K562 (cell line): ENCODE measurements at regions not wholly inside any gene's neighbourhood (a gene's known extent, or its start where the extent isn't known, plus 50 kb on each side); places are given as distances from the start of the nearest gene placed in this dataset.

Experiments used
- ATAC-seq: fragments of 200-7000 bp; cut with Tn5 transposase; 3 replicates; pipeline ENCODE4 v1.9.1; 2020; ENCODE audit warnings: moderate library complexity
- BruUV-seq: library from RNA; stranded (reverse); fragments of 400-500 nt; replicated peaks from 2 replicates; lab custom pipeline; 2021; lab: Mats Ljungman, UMichigan
- CTCF ChIA-PET: fragments of 300-600 bp; formaldehyde crosslinking; extraction: SDS; loops from one replicate; lab custom pipeline; 2021; ENCODE audit warnings: low intra/inter-chr PET ratio; lab: Yijun Ruan, JAX
- POLR2A ChIA-PET: fragments of 300-600, 350-650 bp; sonication (Branson Sonifier 250); formaldehyde crosslinking; extraction: SDS; loops from one replicate; lab custom pipeline; 2021; ENCODE audit warnings: antibody characterized with exemption, inconsistent platforms; lab: Yijun Ruan, JAX
- DNase-seq, 4 experiments: peaks; one replicate each; pipeline versions ENCODE4 v3.0.0 to v3.0.0-alpha.2; 2011 to 2018; ENCODE audit warnings: low spot score in 3 of 4, mixed read lengths in 3 of 4; ENCODE audit errors: extremely low read depth in 1 of 4
- FAIRE-seq: peaks from 2 replicates; lab custom pipeline; 2011; peaks lifted over from hg19 to GRCh38; lab: Jason Lieb, UNC
- H2AFZ ChIP-seq: 2 replicates; pipeline ENCODE4 v1.6.0; 2011; ENCODE audit warnings: low read depth, low read length, control low read depth, inconsistent platforms
- H3K27ac ChIP-seq: fragments of 200-600 bp; 3 replicates; pipeline ENCODE4 v1.8.0; 2011; ENCODE audit warnings: low read depth, mild to moderate bottlenecking, control low read depth, inconsistent platforms, low read length, moderate library complexity, mixed read lengths; ENCODE audit errors: extremely low read depth
- H3K27me3 ChIP-seq, 2 experiments: fragments of 300-600 bp in 1 of 2; 2 replicates in 1 of 2; 3 replicates in 1 of 2; pipeline versions ENCODE4 v1.6.0 to v1.8.0; 2011; ENCODE audit warnings: inconsistent platforms in 2 of 2, low read length in 2 of 2, mild to moderate bottlenecking in 1 of 2, mixed read lengths in 1 of 2, moderate library complexity in 1 of 2; ENCODE audit not compliant: control insufficient read depth in 2 of 2, insufficient read depth in 2 of 2
- H3K36me3 ChIP-seq: fragments of 300-600 bp; 3 replicates; pipeline ENCODE4 v1.8.0; 2011; ENCODE audit warnings: mild to moderate bottlenecking, low read length, inconsistent platforms; ENCODE audit not compliant: control insufficient read depth, insufficient read depth
- H3K4me1 ChIP-seq, 2 experiments: fragments of 200-600 bp in 1 of 2; replicated peaks in 1 of 2; 2 replicates in 1 of 2; 3 replicates in 1 of 2; pipeline versions ENCODE4 v1.5.1 to v1.8.0; 2011; ENCODE audit warnings: inconsistent platforms in 2 of 2, low read length in 2 of 2, mild to moderate bottlenecking in 1 of 2, mixed read lengths in 1 of 2, moderate library complexity in 1 of 2; ENCODE audit not compliant: control insufficient read depth in 2 of 2, insufficient read depth in 2 of 2
- H3K4me2 ChIP-seq: 2 replicates; pipeline ENCODE4 v1.6.1; 2011; ENCODE audit warnings: low read length, control low read depth, inconsistent platforms, mixed read lengths; ENCODE audit not compliant: insufficient read depth
- H3K4me3 ChIP-seq: fragments of 200-600 bp; sonication (generic), shearing (Covaris generic); 2 replicates; pipeline ENCODE4 v1.5.1; 2016; ENCODE audit warnings: control low read depth, inconsistent platforms
- H3K79me2 ChIP-seq: fragments of 200-600 bp; 3 replicates; pipeline ENCODE4 v1.8.0; 2011; ENCODE audit warnings: low read length, inconsistent platforms; ENCODE audit not compliant: control insufficient read depth, insufficient read depth
- H3K9ac ChIP-seq, 2 experiments: 2 replicates each; pipeline versions ENCODE4 v1.6.0 to v1.6.1; 2011; ENCODE audit warnings: low read depth in 2 of 2, low read length in 2 of 2, control low read depth in 1 of 2, inconsistent platforms in 1 of 2, mild to moderate bottlenecking in 1 of 2, mixed read lengths in 1 of 2; ENCODE audit not compliant: insufficient read depth in 1 of 2
- H3K9me1 ChIP-seq: one replicate; pipeline ENCODE4 v1.6.0; 2011; ENCODE audit warnings: inconsistent platforms, mild to moderate bottlenecking, low read length, moderate library complexity; ENCODE audit not compliant: control insufficient read depth, insufficient read depth
- H3K9me3 ChIP-seq: replicated peaks from 2 replicates; pipeline ENCODE4 v1.5.1; 2011; ENCODE audit warnings: low read depth, low read length, inconsistent platforms; ENCODE audit not compliant: control insufficient read depth, insufficient read depth
- H4K20me1 ChIP-seq: replicated peaks from 2 replicates; pipeline ENCODE4 v1.6.1; 2011; ENCODE audit warnings: low read length, inconsistent platforms, mixed read lengths; ENCODE audit not compliant: control insufficient read depth, insufficient read depth
- BACH1 ChIP-seq: fragments of 200-800 bp; sonication (Bioruptor generic); IDR thresholded peaks from 2 replicates; pipeline ENCODE4 v1.6.1; 2016; ENCODE audit warnings: missing genetic modification characterization, missing compliant biosample characterization
- FOSL1 ChIP-seq: fragments of 200-800 bp; sonication (Bioruptor generic); conservative IDR thresholded peaks from 2 replicates; pipeline ENCODE4 v1.6.1; 2016; ENCODE audit warnings: missing genetic modification characterization, missing compliant biosample characterization
- FOXA1 ChIP-seq: fragments of 450-650 bp; IDR thresholded peaks from 2 replicates; pipeline ENCODE4 v1.6.1; 2016; ENCODE audit warnings: mild to moderate bottlenecking, borderline replicate concordance
- MTA3 ChIP-seq: fragments of 450-650 bp; formaldehyde crosslinking; IDR thresholded peaks from 2 replicates; pipeline ENCODE4 v1.6.1; 2017; ENCODE audit warnings: mild to moderate bottlenecking, borderline replicate concordance
- NCOR1 ChIP-seq: fragments of 450-650 bp; IDR thresholded peaks from 2 replicates; pipeline ENCODE4 v1.6.1; 2016; ENCODE audit warnings: mild to moderate bottlenecking, moderate library complexity
- SIN3A ChIP-seq, 2 experiments: fragments of 150-350 bp in 1 of 2; IDR thresholded peaks; 2 replicates each; pipeline ENCODE4 v1.6.1; 2011 to 2016; ENCODE audit warnings: borderline replicate concordance in 2 of 2, low read depth in 2 of 2, low read length in 2 of 2, mild to moderate bottlenecking in 2 of 2, moderate library complexity in 2 of 2; ENCODE audit not compliant: control insufficient read depth in 1 of 2
- TBP ChIP-seq: optimal IDR thresholded peaks from 2 replicates; pipeline ENCODE3; 2011; ENCODE audit warnings: low read depth, low read length, improper control_type of control experiment
- ZNF695 ChIP-seq: fragments of 450-650 bp; formaldehyde crosslinking; IDR thresholded peaks from 2 replicates; pipeline ENCODE4 v1.4.0; 2020; ENCODE audit warnings: mild to moderate bottlenecking, moderate library complexity
- ZNF76 ChIP-seq: fragments of 250-450 bp; sonication (Bioruptor Pico); IDR thresholded peaks from 2 replicates; pipeline ENCODE4 v1.4.0; 2020; ENCODE audit warnings: mild to moderate bottlenecking, moderate library complexity, borderline replicate concordance
- WGBS: fragments of 100-300 bp; shearing (Covaris generic); methylation state at CpG from one replicate; pipeline ENCODE4 v1.1.6; 2016; ENCODE audit warnings: low coverage, mixed read lengths; ENCODE audit not compliant: insufficient coverage; ENCODE audit errors: missing lambda C conversion rate; 5-methylcytosine and 5-hydroxymethylcytosine counted together
- in situ Hi-C: fragments of 300-500 bp; cut with MboI; formaldehyde crosslinking; loops from 4 replicates; pipeline ENCODE4 v1.15.0; 2018; ENCODE audit warnings: inconsistent platforms, mixed read lengths
- intact Hi-C: fragments of 100-400 bp; cut with micrococcal nuclease; formaldehyde crosslinking; loops from 2 replicates; pipeline ENCODE4 v1.14.2; 2022
- TF ChIP-seq, protein P1 (sequence below), 3 experiments: IDR thresholded peaks in 2 of 3; conservative IDR thresholded peaks in 1 of 3; 2 replicates each; pipeline ENCODE4 v1.5.1; 2011 to 2012; ENCODE audit warnings: low read length in 3 of 3, mild to moderate bottlenecking in 3 of 3, control low read depth in 2 of 3, improper control_type of control experiment in 1 of 3, inconsistent platforms in 1 of 3, low read depth in 1 of 3, mixed read lengths in 1 of 3, moderate library complexity in 1 of 3; ENCODE audit not compliant: insufficient read depth in 2 of 3
- TF ChIP-seq, protein P2 (sequence below): sonication (generic); formaldehyde crosslinking; IDR thresholded peaks from 2 replicates; pipeline ENCODE4 v1.8.1; 2023; ENCODE audit warnings: mild to moderate bottlenecking, missing genetic modification reagents, moderate library complexity
- TF ChIP-seq, protein P3 (sequence below): sonication (generic); formaldehyde crosslinking; IDR thresholded peaks from 2 replicates; pipeline ENCODE4 v1.8.0; 2022; ENCODE audit warnings: mild to moderate bottlenecking, low read depth, missing genetic modification reagents

DNA sequence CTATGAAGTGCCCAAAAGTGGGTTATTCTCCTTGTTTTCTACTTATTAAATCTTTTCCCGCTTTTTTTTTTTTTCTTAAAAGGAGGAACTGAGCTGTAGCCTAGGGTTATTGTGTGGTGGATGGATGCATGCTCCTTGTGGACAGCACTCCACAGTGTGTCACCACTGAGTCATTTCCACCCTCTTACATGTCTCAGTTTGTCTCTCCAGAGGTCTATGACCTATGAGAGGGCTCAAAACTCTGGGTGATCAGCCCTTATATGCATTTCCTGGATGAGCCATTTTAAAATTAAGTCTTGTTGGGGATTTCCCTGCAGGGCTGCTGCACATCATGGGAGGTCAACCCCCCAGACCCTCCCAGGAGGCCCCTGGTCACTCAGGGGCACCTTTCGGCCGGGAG, 102.2 kb upstream of the MOCS2 start:
- Histone ChIP-seq H3K9ac (no peak overlapping the region), H3K27me3 (no peaks in the 10 kb centered on the region), H3K4me3 (no peak overlapping the region), H3K27ac (no peak overlapping the region), H4K20me1 (no peaks in the 10 kb centered on the region), H3K4me1 (no peaks in the 10 kb centered on the region), H3K9me3 (no peaks in the 10 kb centered on the region), H3K4me2 (no peak overlapping the region), H2AFZ (no peak overlapping the region), H3K9me1 (no peaks in the 10 kb centered on the region), H3K79me2 (no peaks in the 10 kb centered on the region), H3K36me3 (no peaks in the 10 kb centered on the region)
- DNase-seq: peak in 1 of 4 experiments; percentile 9
- no peak for FAIRE-seq
- BruUV-seq: no TSS peak
- ATAC-seq: peak; percentile 39; the same call in 1 of the 3 replicates
- in situ Hi-C loops: no loop called here
- no peak for TF ChIP-seq NCOR1
- TF ChIP-seq ZNF76 (CRISPR knock-in tag): no peak
- TF ChIP-seq FOSL1 (tag): peak; percentile 55
- TF ChIP-seq, protein P1, sequence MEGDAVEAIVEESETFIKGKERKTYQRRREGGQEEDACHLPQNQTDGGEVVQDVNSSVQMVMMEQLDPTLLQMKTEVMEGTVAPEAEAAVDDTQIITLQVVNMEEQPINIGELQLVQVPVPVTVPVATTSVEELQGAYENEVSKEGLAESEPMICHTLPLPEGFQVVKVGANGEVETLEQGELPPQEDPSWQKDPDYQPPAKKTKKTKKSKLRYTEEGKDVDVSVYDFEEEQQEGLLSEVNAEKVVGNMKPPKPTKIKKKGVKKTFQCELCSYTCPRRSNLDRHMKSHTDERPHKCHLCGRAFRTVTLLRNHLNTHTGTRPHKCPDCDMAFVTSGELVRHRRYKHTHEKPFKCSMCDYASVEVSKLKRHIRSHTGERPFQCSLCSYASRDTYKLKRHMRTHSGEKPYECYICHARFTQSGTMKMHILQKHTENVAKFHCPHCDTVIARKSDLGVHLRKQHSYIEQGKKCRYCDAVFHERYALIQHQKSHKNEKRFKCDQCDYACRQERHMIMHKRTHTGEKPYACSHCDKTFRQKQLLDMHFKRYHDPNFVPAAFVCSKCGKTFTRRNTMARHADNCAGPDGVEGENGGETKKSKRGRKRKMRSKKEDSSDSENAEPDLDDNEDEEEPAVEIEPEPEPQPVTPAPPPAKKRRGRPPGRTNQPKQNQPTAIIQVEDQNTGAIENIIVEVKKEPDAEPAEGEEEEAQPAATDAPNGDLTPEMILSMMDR (IDR thresholded peaks at IDR 0.05 in 2 of 3, conservative IDR thresholded peaks at IDR 0.05 in 1 of 3; ENCODE audit: insufficient read depth in 2 of 3, low read depth in 1 of 3, low read length in 3 of 3): peak in 1 of 3 experiments; percentile 5; a peak in 1 of 6 replicates
- ChIA-PET CTCF (no interaction called here), POLR2A (no interaction called here)
- intact Hi-C loops: no loop called here
- WGBS: 0% methylated on average over 3 of the region's 3 CpGs

DNA sequence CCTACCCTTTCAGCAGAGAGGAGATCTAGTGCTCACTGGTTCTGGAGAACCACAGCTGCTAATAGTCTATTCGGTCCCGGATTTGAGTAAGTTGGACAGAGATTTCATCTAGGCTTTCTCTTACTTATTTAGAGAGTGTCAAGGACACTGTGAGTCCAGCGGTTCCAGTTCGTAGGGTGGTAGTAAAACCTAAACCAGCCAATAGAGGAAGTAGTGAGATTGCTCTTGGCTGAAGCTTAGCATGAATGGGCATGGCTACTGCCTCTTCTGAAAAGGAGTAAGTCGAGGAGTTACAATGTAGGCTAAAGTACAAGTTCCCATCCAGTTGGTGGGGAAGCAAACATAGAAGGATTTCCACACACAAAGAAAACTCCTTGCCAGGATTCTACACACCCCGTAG, 109.6 kb upstream of the MOCS2 start:
- Histone ChIP-seq H2AFZ (no peak overlapping the region), H3K9me1 (no peaks in the 10 kb centered on the region), H3K79me2 (no peaks in the 10 kb centered on the region), H3K4me1 (no peaks in the 10 kb centered on the region), H4K20me1 (no peaks in the 10 kb centered on the region), H3K9me3 (no peaks in the 10 kb centered on the region), H3K27me3 (no peaks in the 10 kb centered on the region; a peak in 1 of 5 replicates), H3K36me3 (no peaks in the 10 kb centered on the region), H3K4me2 (no peak overlapping the region), H3K27ac (no peak overlapping the region), H3K4me3 (no peak overlapping the region), H3K9ac (no peak overlapping the region)
- ChIA-PET POLR2A (no interaction called here), CTCF (no interaction called here)
- no peak for DNase-seq
- BruUV-seq: no TSS peak
- no peak for FAIRE-seq
- no peak for ATAC-seq
- WGBS: 0% methylated on average over 6 of the region's 6 CpGs
- in situ Hi-C loops (no loop called here), intact Hi-C loops (no loop called here)
- TF ChIP-seq FOXA1 (no peak), MTA3 (no peak), BACH1 (tag) (no peak), TBP (no peak), ZNF695 (CRISPR knock-in tag) (no peak), SIN3A (IDR thresholded peaks at IDR 0.05; ENCODE audit: borderline replicate concordance in 2 of 2, control insufficient read depth in 1 of 2, low read depth in 2 of 2, low read length in 2 of 2) (no peak)
- TF ChIP-seq, protein P2, sequence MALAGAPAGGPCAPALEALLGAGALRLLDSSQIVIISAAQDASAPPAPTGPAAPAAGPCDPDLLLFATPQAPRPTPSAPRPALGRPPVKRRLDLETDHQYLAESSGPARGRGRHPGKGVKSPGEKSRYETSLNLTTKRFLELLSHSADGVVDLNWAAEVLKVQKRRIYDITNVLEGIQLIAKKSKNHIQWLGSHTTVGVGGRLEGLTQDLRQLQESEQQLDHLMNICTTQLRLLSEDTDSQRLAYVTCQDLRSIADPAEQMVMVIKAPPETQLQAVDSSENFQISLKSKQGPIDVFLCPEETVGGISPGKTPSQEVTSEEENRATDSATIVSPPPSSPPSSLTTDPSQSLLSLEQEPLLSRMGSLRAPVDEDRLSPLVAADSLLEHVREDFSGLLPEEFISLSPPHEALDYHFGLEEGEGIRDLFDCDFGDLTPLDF (CRISPR knock-in tag): no peak
- TF ChIP-seq, protein P3, sequence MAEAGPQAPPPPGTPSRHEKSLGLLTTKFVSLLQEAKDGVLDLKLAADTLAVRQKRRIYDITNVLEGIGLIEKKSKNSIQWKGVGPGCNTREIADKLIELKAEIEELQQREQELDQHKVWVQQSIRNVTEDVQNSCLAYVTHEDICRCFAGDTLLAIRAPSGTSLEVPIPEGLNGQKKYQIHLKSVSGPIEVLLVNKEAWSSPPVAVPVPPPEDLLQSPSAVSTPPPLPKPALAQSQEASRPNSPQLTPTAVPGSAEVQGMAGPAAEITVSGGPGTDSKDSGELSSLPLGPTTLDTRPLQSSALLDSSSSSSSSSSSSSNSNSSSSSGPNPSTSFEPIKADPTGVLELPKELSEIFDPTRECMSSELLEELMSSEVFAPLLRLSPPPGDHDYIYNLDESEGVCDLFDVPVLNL (CRISPR knock-in tag): no peak
